ENCODE measurements at regions not wholly inside any gene's neighbourhood (a gene's known extent, or its start where the extent isn't known, plus 50 kb on each side); places are given as distances from the start of the nearest gene placed in this dataset.

DNA sequence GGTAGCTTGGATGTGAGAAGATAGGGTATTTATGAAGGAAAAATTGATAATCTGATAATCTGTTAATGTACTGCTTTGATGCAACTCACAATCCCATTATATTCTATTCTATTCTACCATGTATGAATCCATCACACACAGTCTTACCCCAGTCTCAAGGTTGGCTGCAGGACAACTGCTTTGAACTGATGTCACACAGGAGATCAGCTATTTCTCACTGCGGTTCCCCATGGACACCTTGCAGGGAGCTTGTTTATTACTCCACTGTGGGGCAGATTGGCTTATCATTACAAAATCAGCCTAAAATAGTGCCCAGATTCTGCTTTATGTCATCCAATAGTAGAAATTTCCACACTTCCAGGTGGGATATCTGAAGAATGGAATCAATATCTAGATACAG lies 61.0 kb upstream of the HS3ST5 start:
- no peaks in the 10 kb centered on the region for H3K9me3 Mint-ChIP-seq
- H3K36me3 Mint-ChIP-seq (ENCODE audit: low read depth) = no peaks in the 10 kb centered on the region
- no peak overlapping the region for H3K27ac Mint-ChIP-seq
- TF ChIP-seq, protein P1, sequence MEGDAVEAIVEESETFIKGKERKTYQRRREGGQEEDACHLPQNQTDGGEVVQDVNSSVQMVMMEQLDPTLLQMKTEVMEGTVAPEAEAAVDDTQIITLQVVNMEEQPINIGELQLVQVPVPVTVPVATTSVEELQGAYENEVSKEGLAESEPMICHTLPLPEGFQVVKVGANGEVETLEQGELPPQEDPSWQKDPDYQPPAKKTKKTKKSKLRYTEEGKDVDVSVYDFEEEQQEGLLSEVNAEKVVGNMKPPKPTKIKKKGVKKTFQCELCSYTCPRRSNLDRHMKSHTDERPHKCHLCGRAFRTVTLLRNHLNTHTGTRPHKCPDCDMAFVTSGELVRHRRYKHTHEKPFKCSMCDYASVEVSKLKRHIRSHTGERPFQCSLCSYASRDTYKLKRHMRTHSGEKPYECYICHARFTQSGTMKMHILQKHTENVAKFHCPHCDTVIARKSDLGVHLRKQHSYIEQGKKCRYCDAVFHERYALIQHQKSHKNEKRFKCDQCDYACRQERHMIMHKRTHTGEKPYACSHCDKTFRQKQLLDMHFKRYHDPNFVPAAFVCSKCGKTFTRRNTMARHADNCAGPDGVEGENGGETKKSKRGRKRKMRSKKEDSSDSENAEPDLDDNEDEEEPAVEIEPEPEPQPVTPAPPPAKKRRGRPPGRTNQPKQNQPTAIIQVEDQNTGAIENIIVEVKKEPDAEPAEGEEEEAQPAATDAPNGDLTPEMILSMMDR (IDR thresholded peaks at IDR 0.05) = no peak
- H3K27me3 Mint-ChIP-seq (ENCODE audit: low read depth, poor library complexity) = peaks cover 3% of the 10 kb centered on the region
- no peaks in the 10 kb centered on the region for H3K4me1 Mint-ChIP-seq
- H3K4me3 Mint-ChIP-seq = no peak overlapping the region
- no peak for DNase-seq

DNA sequence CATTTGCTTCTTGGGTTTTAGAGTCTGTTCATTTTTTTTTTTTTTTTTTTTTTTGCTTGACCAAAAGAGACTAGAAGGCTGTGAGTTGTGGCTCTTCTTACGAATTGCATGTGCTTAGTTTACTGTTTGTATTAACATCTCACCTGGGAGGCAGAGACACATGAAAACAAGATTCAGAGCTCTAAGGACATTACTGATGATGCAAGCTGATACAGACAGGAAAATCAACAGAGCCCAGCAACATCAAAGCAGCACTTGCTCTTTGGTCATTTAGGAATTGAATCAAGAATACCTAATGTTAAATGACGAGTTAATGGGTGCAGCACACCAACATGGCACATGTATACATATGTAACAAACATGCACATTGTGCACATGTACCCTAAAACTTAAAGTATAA lies 55.7 kb upstream of the HS3ST5 start:
- DNase-seq = no peak
- TF ChIP-seq, protein P1 (IDR thresholded peaks at IDR 0.05) = no peak
- H3K36me3 Mint-ChIP-seq (ENCODE audit: low read depth) = no peaks in the 10 kb centered on the region
- no peak overlapping the region for H3K27ac Mint-ChIP-seq
- no peaks in the 10 kb centered on the region for H3K9me3 Mint-ChIP-seq
- H3K4me3 Mint-ChIP-seq = no peak overlapping the region
- no peaks in the 10 kb centered on the region for H3K4me1 Mint-ChIP-seq
- peaks cover under 1% of the 10 kb centered on the region for H3K27me3 Mint-ChIP-seq (ENCODE audit: low read depth, poor library complexity)
